SK-N-SH (cell line): ENCODE measurements at regions not wholly inside any gene's neighbourhood (a gene's known extent, or its start where the extent isn't known, plus 50 kb on each side); places are given as distances from the start of the nearest gene placed in this dataset.

Source experiments
- CTCF ChIA-PET: fragments of 300-600, 350-600 bp; formaldehyde crosslinking; extraction: SDS; loops from one replicate; lab custom pipeline; 2021; lab: Yijun Ruan, JAX
- POLR2A ChIA-PET: fragments of 350-600 bp; sonication (Branson Sonifier 250); formaldehyde crosslinking; extraction: SDS; loops from one replicate; lab custom pipeline; 2020; ENCODE audit warnings: antibody characterized with exemption, inconsistent platforms; lab: Yijun Ruan, JAX
- DNase-seq: peaks from one replicate; pipeline ENCODE4 v3.0.0; 2012
- H2AFZ ChIP-seq: fragments of 200-600 bp; sonication (generic); 2 replicates; pipeline ENCODE4 v1.8.1; 2016; ENCODE audit warnings: antibody characterized with exemption, mild to moderate bottlenecking, low read depth
- H3F3A ChIP-seq: fragments of 200-600 bp; sonication (generic); replicated peaks from 2 replicates; pipeline ENCODE3; 2016; ENCODE audit warnings: antibody characterized with exemption, mild to moderate bottlenecking; ENCODE audit not compliant: insufficient read depth
- H3K27ac ChIP-seq, 2 experiments: fragments of 200-500 bp in 1 of 2; fragments of 200-600 bp in 1 of 2; sonication (Bioruptor generic) in 1 of 2; sonication (generic), shearing (Covaris generic) in 1 of 2; 2 replicates each; pipeline versions ENCODE4 v1.5.1 to v1.6.1; 2014 to 2016; ENCODE audit warnings: low read depth in 2 of 2, inconsistent platforms in 1 of 2, low read length in 1 of 2, mild to moderate bottlenecking in 1 of 2, mixed read lengths in 1 of 2
- H3K27me3 ChIP-seq: fragments of 200-600 bp; sonication (generic), shearing (Covaris generic); 2 replicates; pipeline ENCODE4 v1.6.1; 2016; ENCODE audit warnings: mixed run types; ENCODE audit not compliant: insufficient read depth
- H3K36me3 ChIP-seq, 2 experiments: fragments of 200-500 bp in 1 of 2; fragments of 200-600 bp in 1 of 2; sonication (Bioruptor generic) in 1 of 2; sonication (generic) in 1 of 2; replicated peaks in 1 of 2; 2 replicates each; pipeline versions ENCODE3 to v1.5.1; 2014 to 2016; ENCODE audit warnings: low read length in 1 of 2, mild to moderate bottlenecking in 1 of 2; ENCODE audit not compliant: insufficient read depth in 2 of 2, control insufficient read depth in 1 of 2
- H3K4me1 ChIP-seq, 2 experiments: fragments of 200-500 bp in 1 of 2; fragments of 200-600 bp in 1 of 2; sonication (Bioruptor generic) in 1 of 2; sonication (generic), shearing (Covaris generic) in 1 of 2; 2 replicates each; pipeline versions ENCODE4 v1.5.1 to v1.6.1; 2014 to 2016; ENCODE audit warnings: low read depth in 1 of 2, low read length in 1 of 2, mixed run types in 1 of 2; ENCODE audit not compliant: insufficient read depth in 2 of 2, control insufficient read depth in 1 of 2
- H3K4me2 ChIP-seq: fragments of 200-600 bp; sonication (generic), shearing (Covaris generic); 2 replicates; pipeline ENCODE4 v1.6.1; 2017; ENCODE audit warnings: mixed run types
- H3K4me3 ChIP-seq, 2 experiments: fragments of 200-500 bp in 1 of 2; fragments of 200-600 bp in 1 of 2; sonication (Bioruptor generic) in 1 of 2; sonication (generic), shearing (Covaris generic) in 1 of 2; 2 replicates each; pipeline versions ENCODE4 v1.5.1 to v1.8.1; 2014 to 2016; ENCODE audit warnings: low read depth in 2 of 2, inconsistent platforms in 1 of 2, low read length in 1 of 2, mild to moderate bottlenecking in 1 of 2, mixed read lengths in 1 of 2, moderate library complexity in 1 of 2
- H3K79me2 ChIP-seq: fragments of 200-600 bp; sonication (generic); 2 replicates; pipeline ENCODE4 v1.8.1; 2017; ENCODE audit warnings: mild to moderate bottlenecking; ENCODE audit not compliant: insufficient read depth
- H3K9ac ChIP-seq: fragments of 200-600 bp; sonication (generic); 2 replicates; pipeline ENCODE4 v1.6.1; 2017; ENCODE audit warnings: mixed run types
- H3K9me2 ChIP-seq: fragments of 200-600 bp; sonication (generic); 2 replicates; pipeline ENCODE4 v1.6.1; 2017; ENCODE audit warnings: mixed run types
- H3K9me3 ChIP-seq: fragments of 200-600 bp; sonication (generic); 2 replicates; pipeline ENCODE4 v1.6.1; 2017; ENCODE audit warnings: mixed run types, mild to moderate bottlenecking, moderate library complexity
- H4K20me1 ChIP-seq: fragments of 200-600 bp; sonication (generic); 2 replicates; pipeline ENCODE4 v1.6.1; 2017; ENCODE audit warnings: mild to moderate bottlenecking, mixed run types; ENCODE audit not compliant: insufficient read depth
- CTCF ChIP-seq: fragments of 200-600 bp; sonication (generic); IDR thresholded peaks from 2 replicates; pipeline ENCODE4 v1.6.1; 2017; ENCODE audit warnings: antibody characterized with exemption, mild to moderate bottlenecking, moderate library complexity
- EP300 ChIP-seq, 2 experiments: IDR thresholded peaks; 2 replicates each; pipeline versions ENCODE4 v1.4.0 to v1.6.1; 2012; ENCODE audit warnings: borderline replicate concordance in 1 of 2, low read depth in 1 of 2, low read length in 1 of 2
- FOSL2 ChIP-seq: IDR thresholded peaks from 2 replicates; pipeline ENCODE4 v1.4.0; 2012; ENCODE audit warnings: low read depth, mild to moderate bottlenecking, moderate library complexity, borderline replicate concordance
- GABPA ChIP-seq: IDR thresholded peaks from 2 replicates; pipeline ENCODE4 v1.4.0; 2012; ENCODE audit warnings: low read depth, mild to moderate bottlenecking
- JUND ChIP-seq: IDR thresholded peaks from 2 replicates; pipeline ENCODE4 v1.4.0; 2012
- PBX3 ChIP-seq: IDR thresholded peaks from 2 replicates; pipeline ENCODE4; 2012
- POLR2AphosphoS5 ChIP-seq: IDR thresholded peaks from 2 replicates; pipeline ENCODE4 v1.6.1; 2012; ENCODE audit warnings: low read depth, low read length
- RAD21 ChIP-seq: IDR thresholded peaks from 2 replicates; pipeline ENCODE4 v1.6.1; 2012; ENCODE audit warnings: mild to moderate bottlenecking, low read length
- REST ChIP-seq: IDR thresholded peaks from 2 replicates; pipeline ENCODE4 v1.6.1; 2012; ENCODE audit warnings: mild to moderate bottlenecking, low read depth, low read length, moderate library complexity
- RXRA ChIP-seq: IDR thresholded peaks from 2 replicates; pipeline ENCODE4 v1.4.0; 2012; ENCODE audit warnings: low read depth, mild to moderate bottlenecking, borderline replicate concordance
- TCF12 ChIP-seq: IDR thresholded peaks from 2 replicates; pipeline ENCODE4 v1.4.0; 2012
- YY1 ChIP-seq: IDR thresholded peaks from 2 replicates; pipeline ENCODE4 v1.4.0; 2012; ENCODE audit warnings: low read depth, mild to moderate bottlenecking
- WGBS: methylation state at CpG from one replicate; pipeline ENCODE4 v1.1.6; 2017; ENCODE audit warnings: low lambda C conversion rate; 5-methylcytosine and 5-hydroxymethylcytosine counted together
- TF ChIP-seq, protein P1 (sequence below): fragments of 150-350 bp; IDR thresholded peaks from 2 replicates; pipeline ENCODE4 v1.6.1; 2016; ENCODE audit warnings: mild to moderate bottlenecking, low read depth, low read length
- TF ChIP-seq, protein P2 (sequence below): IDR thresholded peaks from 2 replicates; pipeline ENCODE4 v1.4.0; 2012; ENCODE audit warnings: low read depth

DNA sequence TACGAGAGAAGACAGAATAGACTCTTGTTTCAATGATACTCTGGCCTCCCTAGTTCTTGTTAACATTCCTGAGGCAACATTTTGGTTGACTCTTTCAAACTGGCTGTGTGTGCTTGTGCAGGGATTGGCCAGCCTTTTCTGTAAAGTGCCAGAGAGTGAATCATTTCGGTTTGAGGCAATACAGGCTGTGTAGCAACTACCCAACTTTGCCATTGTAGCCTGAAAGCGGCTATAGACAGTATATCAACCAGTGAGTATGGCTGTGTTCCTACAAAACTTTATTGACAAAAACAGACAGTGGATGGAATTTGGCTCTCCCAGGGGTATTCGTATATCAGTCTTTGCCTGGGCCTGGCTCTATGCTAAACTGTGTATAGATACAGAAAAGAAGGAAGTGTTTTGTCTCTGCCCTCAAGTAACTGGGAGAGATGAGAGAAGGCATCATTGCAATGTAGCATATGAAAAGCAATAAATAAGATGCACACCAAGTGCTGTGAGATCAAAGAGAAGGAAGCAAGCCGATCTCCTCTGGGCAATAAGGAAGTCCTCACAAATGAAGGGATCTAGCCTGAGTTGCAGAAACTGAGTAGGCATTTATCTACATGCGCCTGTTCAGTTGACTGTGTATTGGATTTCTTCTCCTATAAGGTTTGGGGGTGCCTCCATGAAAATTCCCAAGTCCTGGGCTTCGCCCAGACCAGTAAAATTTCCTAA lies 568.0 kb upstream of the KLF4 start:
- TF ChIP-seq JUND (peak; percentile 71), EP300 (IDR thresholded peaks at IDR 0.05; ENCODE audit: borderline replicate concordance in 1 of 2, low read depth in 1 of 2, low read length in 1 of 2) (peak in 1 of 2 experiments; percentile 15; a peak in 1 of 4 replicates), GABPA (no peak), PBX3 (peak; percentile 69), FOSL2 (peak; percentile 65; the same call in 1 of the 2 replicates), YY1 (0 out of 2 replicates have a peak, but pooled peaks have one; percentile 23), CTCF (no peak), RXRA (no peak), TCF12 (peak; percentile 68; the same call in 1 of the 2 replicates), RAD21 (no peak), POLR2AphosphoS5 (no peak), REST (0 out of 2 replicates have a peak, but pooled peaks have one; percentile 29)
- TF ChIP-seq, protein P1, sequence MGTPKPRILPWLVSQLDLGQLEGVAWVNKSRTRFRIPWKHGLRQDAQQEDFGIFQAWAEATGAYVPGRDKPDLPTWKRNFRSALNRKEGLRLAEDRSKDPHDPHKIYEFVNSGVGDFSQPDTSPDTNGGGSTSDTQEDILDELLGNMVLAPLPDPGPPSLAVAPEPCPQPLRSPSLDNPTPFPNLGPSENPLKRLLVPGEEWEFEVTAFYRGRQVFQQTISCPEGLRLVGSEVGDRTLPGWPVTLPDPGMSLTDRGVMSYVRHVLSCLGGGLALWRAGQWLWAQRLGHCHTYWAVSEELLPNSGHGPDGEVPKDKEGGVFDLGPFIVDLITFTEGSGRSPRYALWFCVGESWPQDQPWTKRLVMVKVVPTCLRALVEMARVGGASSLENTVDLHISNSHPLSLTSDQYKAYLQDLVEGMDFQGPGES: no peak
- TF ChIP-seq, protein P2, sequence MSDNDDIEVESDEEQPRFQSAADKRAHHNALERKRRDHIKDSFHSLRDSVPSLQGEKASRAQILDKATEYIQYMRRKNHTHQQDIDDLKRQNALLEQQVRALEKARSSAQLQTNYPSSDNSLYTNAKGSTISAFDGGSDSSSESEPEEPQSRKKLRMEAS: peak; percentile 39; the same call in 1 of the 2 replicates
- Histone ChIP-seq H3K4me1 (no peaks in the 10 kb centered on the region; a peak in 1 of 4 replicates), H3K9ac (no peak overlapping the region; the same call in 1 of the 2 replicates), H3K27me3 (peaks cover under 1% of the 10 kb centered on the region; the same call in 1 of the 2 replicates), H3K27ac (peak overlapping the region; percentile 2 to 87; a peak in 3 of 4 replicates), H3K9me3 (no peaks in the 10 kb centered on the region), H4K20me1 (no peaks in the 10 kb centered on the region), H3K4me2 (peak overlapping the region; percentile 69), H3K4me3 (no peak overlapping the region; a peak in 1 of 4 replicates), H3F3A (peaks cover 32% of the 10 kb centered on the region), H3K36me3 (no peaks in the 10 kb centered on the region), H3K9me2 (no peaks in the 10 kb centered on the region), H3K79me2 (no peaks in the 10 kb centered on the region), H2AFZ (peak overlapping the region; percentile 47; the same call in 1 of the 2 replicates)
- CTCF ChIA-PET: interaction anchor here (1.0 kb wide), 1 partner anchor 9 kb away, joined by 3 read pairs; no protein-coding TSS in a partner anchor
- POLR2A ChIA-PET: no interaction called here
- no peak for DNase-seq
- 36% methylated on average over 7 of the region's 7 CpGs for WGBS
